ENCODE measurements at regions not wholly inside any gene's neighbourhood (a gene's known extent, or its start where the extent isn't known, plus 50 kb on each side); places are given as distances from the start of the nearest gene placed in this dataset.
"Not testable (repeated sequence)": the region's sequence is repeated elsewhere in the genome, so short reads cannot be mapped to it uniquely, and the experiment has no call there.

DNA sequence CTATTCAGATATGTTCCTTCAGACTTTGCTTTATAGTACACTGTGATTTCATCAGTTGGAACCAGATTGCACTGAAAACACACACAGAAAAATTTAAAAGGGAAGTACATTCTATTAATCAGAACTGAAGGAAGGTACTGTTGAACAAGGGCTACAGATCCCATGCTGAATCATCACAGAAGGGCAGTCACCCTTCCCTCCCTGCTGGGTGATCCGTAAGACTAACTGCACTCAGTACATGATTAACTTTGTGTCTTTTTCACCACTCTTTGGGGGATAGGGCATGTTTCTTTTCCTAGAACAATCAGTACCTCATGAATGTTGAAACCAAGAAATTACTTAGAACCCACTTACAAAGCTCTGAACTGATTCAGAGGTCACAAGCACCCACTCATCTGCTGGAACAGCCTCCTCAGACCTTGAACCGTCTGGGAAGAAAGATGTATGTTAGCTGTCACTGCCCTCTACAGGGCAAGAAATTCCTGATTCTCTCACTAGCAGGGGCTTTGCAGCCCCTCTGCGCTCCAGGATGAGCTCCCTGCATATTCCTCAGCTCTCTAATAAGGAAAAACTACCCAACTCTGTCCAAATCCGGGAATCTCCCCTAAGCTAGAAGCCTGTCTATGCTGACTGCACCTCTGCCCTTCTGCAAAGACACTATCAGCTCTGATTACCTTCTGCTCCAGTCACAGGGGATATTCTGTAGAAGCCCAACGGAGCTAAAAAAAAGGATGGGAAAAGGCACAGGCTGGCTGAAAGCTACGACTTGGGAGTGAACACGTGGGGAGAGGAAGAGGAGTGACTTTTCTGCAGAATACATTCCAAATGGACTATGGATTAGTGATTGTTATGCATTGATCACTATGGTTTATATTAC lies 51.0 kb downstream of the IARS1 start:
- H3K9me3 ChIP-seq, result no peaks in the 10 kb centered on the region
- H3K27me3 ChIP-seq, result no peaks in the 10 kb centered on the region
- peaks cover 100% of the 10 kb centered on the region for H3K36me3 ChIP-seq
- no peak for DNase-seq
- H3K4me3 ChIP-seq, result no peak overlapping the region

DNA sequence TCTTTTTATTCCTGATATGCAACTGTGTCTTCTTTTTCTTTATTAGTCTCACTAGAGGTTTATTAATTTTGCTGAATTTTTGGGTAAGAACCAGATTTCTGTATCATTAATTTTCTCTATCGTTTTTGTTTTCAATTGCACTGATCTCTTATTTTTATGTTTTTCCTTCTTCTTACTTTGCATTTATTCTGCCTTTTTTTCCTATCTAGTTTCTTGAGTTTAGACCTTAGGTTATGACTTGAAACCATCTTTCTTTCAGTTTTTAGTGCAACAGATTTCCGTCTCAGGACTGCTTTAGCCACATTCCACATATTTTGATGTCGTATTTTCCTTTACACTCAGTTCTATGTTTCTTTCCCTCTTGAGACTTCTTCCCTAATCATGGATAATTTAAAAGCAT lies 56.6 kb downstream of the IARS1 start:
- H3K36me3 ChIP-seq, result peaks cover 95% of the 10 kb centered on the region
- no peaks in the 10 kb centered on the region for H3K9me3 ChIP-seq
- no peak for DNase-seq
- H3K27me3 ChIP-seq, result 0 out of 2 replicates have a peak, but pooled peaks cover 2% of the 10 kb centered on the region
- H3K4me3 ChIP-seq, result no peak overlapping the region

DNA sequence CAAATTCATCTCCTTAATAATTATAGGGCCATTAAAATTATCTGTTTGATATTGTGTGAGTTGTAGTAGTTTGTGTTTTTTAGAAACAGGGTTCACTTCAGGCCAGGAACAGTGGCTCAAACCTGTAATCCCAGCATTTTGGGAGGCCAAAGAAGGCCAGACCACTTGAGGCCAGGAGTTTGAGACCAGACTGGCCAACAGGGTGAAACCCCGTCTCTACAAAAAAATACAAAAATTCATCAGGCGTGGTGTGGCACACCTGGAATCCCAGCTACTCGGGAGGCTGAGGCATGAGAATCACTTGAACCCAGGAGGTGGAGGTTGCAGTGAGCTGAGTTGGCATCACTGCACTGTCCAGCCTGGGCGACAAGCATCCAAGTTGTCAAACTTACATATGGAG lies 57.0 kb downstream of the IARS1 start:
- H3K9me3 ChIP-seq, result no peaks in the 10 kb centered on the region
- H3K27me3 ChIP-seq, result 0 out of 2 replicates have a peak, but pooled peaks cover 2% of the 10 kb centered on the region
- DNase-seq, result no peak
- H3K4me3 ChIP-seq, result no peak overlapping the region
- peaks cover 93% of the 10 kb centered on the region for H3K36me3 ChIP-seq

GRCh38 chr9:92234514-92234913 lies 59.0 kb downstream of the IARS1 start:
- 0 out of 2 replicates have a peak, but pooled peaks cover 2% of the 10 kb centered on the region for H3K27me3 ChIP-seq
- H3K9me3 ChIP-seq, result no peaks in the 10 kb centered on the region
- H3K4me3 ChIP-seq, result no peak overlapping the region
- no peak for DNase-seq
- H3K36me3 ChIP-seq, result peaks cover 89% of the 10 kb centered on the region

- no peaks in the 10 kb centered on the region for H3K9me3 ChIP-seq
- DNase-seq, result no peak
- H3K36me3 ChIP-seq, result peaks cover 83% of the 10 kb centered on the region
- no peak overlapping the region for H3K4me3 ChIP-seq
- 0 out of 2 replicates have a peak, but pooled peaks cover 2% of the 10 kb centered on the region for H3K27me3 ChIP-seq
These were observed 61.3 kb downstream of the IARS1 start for GRCh38 chr9:92232190-92232589.

DNA sequence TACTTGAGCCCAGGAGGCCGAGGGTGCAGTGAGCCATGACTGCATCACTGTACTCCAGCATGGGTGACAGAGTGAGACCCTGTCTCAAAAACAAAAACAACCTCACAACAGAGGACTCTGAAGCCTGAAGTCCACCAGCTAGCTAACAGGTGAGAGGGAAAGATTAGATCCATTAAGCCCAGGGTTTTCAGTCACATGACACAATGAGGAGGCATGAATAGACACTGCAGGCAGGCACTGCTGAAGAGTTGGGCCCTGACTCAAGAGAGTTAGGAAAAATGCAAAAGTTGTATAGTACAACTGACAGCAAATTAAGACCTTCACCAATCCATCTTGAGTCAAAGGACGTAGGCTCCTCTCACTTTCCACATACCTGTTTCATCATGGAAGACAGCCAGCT lies 64.9 kb downstream of the IARS1 start:
- no peak for DNase-seq
- no peaks in the 10 kb centered on the region for H3K9me3 ChIP-seq
- H3K27me3 ChIP-seq, result 0 out of 2 replicates have a peak, but pooled peaks cover 2% of the 10 kb centered on the region
- H3K4me3 ChIP-seq, result no peak overlapping the region
- H3K36me3 ChIP-seq, result peaks cover 79% of the 10 kb centered on the region

- DNase-seq, result no peak
- H3K36me3 ChIP-seq, result peaks cover 78% of the 10 kb centered on the region
- H3K9me3 ChIP-seq, result no peaks in the 10 kb centered on the region
- H3K4me3 ChIP-seq, result no peak overlapping the region
- H3K27me3 ChIP-seq, result no peaks in the 10 kb centered on the region
These were observed 69.3 kb downstream of the IARS1 start for GRCh38 chr9:92224177-92224576.

- H3K9me3 ChIP-seq, result no peaks in the 10 kb centered on the region
- H3K36me3 ChIP-seq, result peaks cover 78% of the 10 kb centered on the region
- H3K4me3 ChIP-seq, result no peak overlapping the region
- DNase-seq, result no peak
- H3K27me3 ChIP-seq, result no peaks in the 10 kb centered on the region
These were observed 69.7 kb downstream of the IARS1 start for GRCh38 chr9:92223758-92224157.

- Histone ChIP-seq H3K4me3 (no peak overlapping the region), H3K36me3 (peaks cover 58% of the 10 kb centered on the region), H3K27me3 (no peaks in the 10 kb centered on the region), H3K9me3 (no peaks in the 10 kb centered on the region)
- no peak for DNase-seq
These were observed 84.6 kb downstream of the IARS1 start for GRCh38 chr9:92208693-92209524.

GRCh38 chr9:92206488-92206887 lies 87.0 kb downstream of the IARS1 start:
- Histone ChIP-seq H3K36me3 (peaks cover 36% of the 10 kb centered on the region), H3K27me3 (no peaks in the 10 kb centered on the region), H3K9me3 (no peaks in the 10 kb centered on the region), H3K4me3 (no peak overlapping the region)
- no peak for DNase-seq

DNA sequence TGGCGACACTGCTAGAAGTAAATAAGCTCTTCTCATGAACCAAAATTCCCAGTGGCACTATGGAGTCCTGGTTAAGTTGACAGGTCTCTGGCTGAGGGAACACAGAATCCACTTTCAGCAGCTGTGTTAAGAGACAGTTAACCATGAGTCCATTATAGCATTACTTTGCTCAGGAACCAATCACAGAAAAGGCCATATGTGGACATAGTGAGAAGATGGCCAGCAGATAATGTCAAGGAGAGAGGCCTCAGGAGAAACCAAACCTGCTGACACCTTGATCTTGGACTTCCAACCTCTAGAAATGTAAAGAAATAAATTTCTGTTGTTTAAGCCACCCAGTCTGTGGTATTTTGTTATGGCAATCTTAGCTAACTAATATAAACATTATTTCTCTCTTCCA lies 88.7 kb upstream of the SPTLC1 start:
- H3K36me3 ChIP-seq, result peaks cover 10% of the 10 kb centered on the region
- H3K9me3 ChIP-seq, H3K4me3 ChIP-seq, H3K27me3 ChIP-seq, DNase-seq: not testable (repeated sequence)

GRCh38 chr9:92198237-92198636 lies 83.0 kb upstream of the SPTLC1 start:
- not testable (repeated sequence) for H3K36me3 ChIP-seq, DNase-seq, H3K9me3 ChIP-seq, H3K27me3 ChIP-seq, H3K4me3 ChIP-seq

DNA sequence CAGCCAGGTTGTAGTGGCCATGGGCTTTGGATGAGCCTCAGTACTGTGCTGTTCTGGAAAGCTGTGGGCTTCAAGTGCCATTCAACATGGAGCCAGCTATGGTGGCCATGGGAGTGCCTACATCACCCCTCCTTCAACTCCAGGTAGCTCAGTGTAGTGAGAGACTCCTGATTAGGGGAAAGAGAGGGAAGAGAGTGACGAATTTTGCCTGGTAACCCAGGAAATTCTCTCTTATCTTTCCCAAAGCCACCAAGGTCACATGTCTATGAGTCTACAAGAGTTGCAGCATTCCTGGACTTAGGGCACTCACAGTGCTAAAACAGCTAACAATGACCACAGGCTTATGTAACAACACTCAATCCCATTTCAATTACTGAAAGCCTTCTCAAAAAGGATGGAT lies 81.7 kb upstream of the SPTLC1 start:
- no peak for DNase-seq
- Histone ChIP-seq H3K9me3 (0 out of 2 replicates have a peak, but pooled peaks cover 2% of the 10 kb centered on the region), H3K27me3 (no peaks in the 10 kb centered on the region), H3K4me3 (no peak overlapping the region), H3K36me3 (no peaks in the 10 kb centered on the region)

GRCh38 chr9:92196400-92196799 lies 81.2 kb upstream of the SPTLC1 start:
- Histone ChIP-seq H3K4me3 (no peak overlapping the region), H3K36me3 (no peaks in the 10 kb centered on the region), H3K27me3 (no peaks in the 10 kb centered on the region), H3K9me3 (0 out of 2 replicates have a peak, but pooled peaks cover 2% of the 10 kb centered on the region)
- no peak for DNase-seq

- Histone ChIP-seq H3K36me3 (no peaks in the 10 kb centered on the region), H3K9me3 (0 out of 2 replicates have a peak, but pooled peaks cover 2% of the 10 kb centered on the region), H3K27me3 (no peaks in the 10 kb centered on the region), H3K4me3 (no peak overlapping the region)
- peak; percentile 57 for DNase-seq
These were observed 76.6 kb upstream of the SPTLC1 start for GRCh38 chr9:92191801-92192200.

- H3K27me3 ChIP-seq, result no peaks in the 10 kb centered on the region
- no peak overlapping the region for H3K4me3 ChIP-seq
- no peaks in the 10 kb centered on the region for H3K9me3 ChIP-seq
- DNase-seq, result no peak
- no peaks in the 10 kb centered on the region for H3K36me3 ChIP-seq
These were observed 75.2 kb upstream of the SPTLC1 start for GRCh38 chr9:92190536-92190790.

- no peak for DNase-seq
- no peaks in the 10 kb centered on the region for H3K27me3 ChIP-seq
- no peaks in the 10 kb centered on the region for H3K36me3 ChIP-seq
- H3K9me3 ChIP-seq, result no peaks in the 10 kb centered on the region
- no peak overlapping the region for H3K4me3 ChIP-seq
These were observed 74.7 kb upstream of the SPTLC1 start for GRCh38 chr9:92189782-92190535.

Measured in MG63 (cell line).